Neural progenitor cell (in vitro differentiated cells): ENCODE measurements at regions not wholly inside any gene's neighbourhood (a gene's known extent, or its start where the extent isn't known, plus 50 kb on each side); places are given as distances from the start of the nearest gene placed in this dataset.

Experiments used
- DNase-seq: peaks from one replicate; pipeline ENCODE4 v3.0.0-alpha.2; 2016; ENCODE audit warnings: low spot score
- H2AFZ ChIP-seq: fragments of 200-600 bp; sonication (generic); replicated peaks from 2 replicates; pipeline ENCODE4 v1.6.1; 2016; ENCODE audit warnings: antibody characterized with exemption
- H3F3A ChIP-seq: fragments of 200-600 bp; sonication (generic); 2 replicates; pipeline ENCODE4 v1.6.1; 2016; ENCODE audit warnings: antibody characterized with exemption, low read depth
- H3K27ac ChIP-seq: fragments of 200-600 bp; sonication (generic); 2 replicates; pipeline ENCODE4 v1.5.1; 2016; ENCODE audit warnings: mild to moderate bottlenecking
- H3K27me3 ChIP-seq: fragments of 200-600 bp; sonication (generic); 2 replicates; pipeline ENCODE4 v1.6.1; 2016; ENCODE audit warnings: mild to moderate bottlenecking, moderate library complexity
- H3K36me3 ChIP-seq: fragments of 200-600 bp; sonication (generic); 2 replicates; pipeline ENCODE4 v1.5.1; 2016
- H3K4me1 ChIP-seq: fragments of 200-600 bp; sonication (generic); 2 replicates; pipeline ENCODE4 v1.6.1; 2016; ENCODE audit warnings: mixed run types
- H3K4me2 ChIP-seq: fragments of 200-600 bp; sonication (generic); 2 replicates; pipeline ENCODE4 v1.6.1; 2016
- H3K4me3 ChIP-seq: fragments of 200-600 bp; sonication (generic); 2 replicates; pipeline ENCODE4 v1.5.1; 2016
- H3K79me2 ChIP-seq: fragments of 200-600 bp; sonication (generic); 2 replicates; pipeline ENCODE4 v1.6.1; 2016; ENCODE audit warnings: low read depth
- H3K9ac ChIP-seq: fragments of 200-600 bp; sonication (generic); 2 replicates; pipeline ENCODE4 v1.6.1; 2016
- H3K9me3 ChIP-seq: fragments of 200-600 bp; sonication (generic); 2 replicates; pipeline ENCODE4 v1.5.1; 2016; ENCODE audit warnings: low read depth
- H4K20me1 ChIP-seq: fragments of 200-600 bp; sonication (generic); 2 replicates; pipeline ENCODE4 v1.6.1; 2016; ENCODE audit warnings: low read depth
- H3K27ac Mint-ChIP-seq: 3 replicates; pipeline ENCODE4 v1.8.0; 2021; ENCODE audit warnings: mixed read lengths
- H3K27me3 Mint-ChIP-seq: 2 replicates; pipeline ENCODE4 v1.8.0; 2022; ENCODE audit warnings: low read depth, mild to moderate bottlenecking, inconsistent platforms, moderate library complexity, mixed read lengths; ENCODE audit not compliant: insufficient read depth
- H3K36me3 Mint-ChIP-seq: 3 replicates; pipeline ENCODE4 v1.8.0; 2021; ENCODE audit warnings: mixed read lengths
- H3K4me1 Mint-ChIP-seq: 3 replicates; pipeline ENCODE4 v1.8.0; 2021; ENCODE audit warnings: mixed read lengths
- H3K4me3 Mint-ChIP-seq: 3 replicates; pipeline ENCODE4 v1.8.0; 2021; ENCODE audit warnings: mild to moderate bottlenecking, moderate library complexity, mixed read lengths
- H3K9me3 Mint-ChIP-seq: 3 replicates; pipeline ENCODE4 v1.8.0; 2020; ENCODE audit warnings: mixed read lengths
- EZH2 ChIP-seq: fragments of 200-600 bp; sonication (generic); IDR thresholded peaks from 2 replicates; pipeline ENCODE4 v1.6.1; 2017; ENCODE audit warnings: antibody characterized with exemption, mild to moderate bottlenecking, moderate library complexity
- EZH2phosphoT487 ChIP-seq: fragments of 200-600 bp; sonication (generic); IDR thresholded peaks from 2 replicates; pipeline ENCODE4 v1.6.1; 2017; ENCODE audit warnings: antibody characterized with exemption
- TF ChIP-seq, protein P1 (sequence below): fragments of 200-600 bp; sonication (generic); IDR thresholded peaks from 2 replicates; pipeline ENCODE4 v1.5.1; 2017; ENCODE audit warnings: antibody characterized with exemption, mild to moderate bottlenecking

GRCh38 chr19:30092721-30093569 lies 150.9 kb downstream of the URI1 start:
- H3K27me3 Mint-ChIP-seq, result peaks cover 7% of the 10 kb centered on the region
- peaks cover 11% of the 10 kb centered on the region for H3K4me1 Mint-ChIP-seq

GRCh38 chr19:30093966-30094755 lies 152.1 kb downstream of the URI1 start:
- Histone ChIP-seq H3K36me3 (no peaks in the 10 kb centered on the region), H3K9ac (no peak overlapping the region), H3K27me3 (no peaks in the 10 kb centered on the region), H2AFZ (no peak overlapping the region), H3K4me3 (no peak overlapping the region), H3K4me2 (no peak overlapping the region), H4K20me1 (no peaks in the 10 kb centered on the region), H3K4me1 (peaks cover 8% of the 10 kb centered on the region), H3K9me3 (no peaks in the 10 kb centered on the region), H3K27ac (no peak overlapping the region), H3K79me2 (no peaks in the 10 kb centered on the region), H3F3A (no peaks in the 10 kb centered on the region)
- peaks cover 2% of the 10 kb centered on the region for H3K9me3 Mint-ChIP-seq
- H3K27me3 Mint-ChIP-seq, result peaks cover 9% of the 10 kb centered on the region
- no peak for DNase-seq
- H3K27ac Mint-ChIP-seq, result peak overlapping the region; percentile 26
- peaks cover 11% of the 10 kb centered on the region for H3K4me1 Mint-ChIP-seq
- no peak for TF ChIP-seq EZH2
- TF ChIP-seq EZH2phosphoT487, result no peak
- TF ChIP-seq, protein P1, sequence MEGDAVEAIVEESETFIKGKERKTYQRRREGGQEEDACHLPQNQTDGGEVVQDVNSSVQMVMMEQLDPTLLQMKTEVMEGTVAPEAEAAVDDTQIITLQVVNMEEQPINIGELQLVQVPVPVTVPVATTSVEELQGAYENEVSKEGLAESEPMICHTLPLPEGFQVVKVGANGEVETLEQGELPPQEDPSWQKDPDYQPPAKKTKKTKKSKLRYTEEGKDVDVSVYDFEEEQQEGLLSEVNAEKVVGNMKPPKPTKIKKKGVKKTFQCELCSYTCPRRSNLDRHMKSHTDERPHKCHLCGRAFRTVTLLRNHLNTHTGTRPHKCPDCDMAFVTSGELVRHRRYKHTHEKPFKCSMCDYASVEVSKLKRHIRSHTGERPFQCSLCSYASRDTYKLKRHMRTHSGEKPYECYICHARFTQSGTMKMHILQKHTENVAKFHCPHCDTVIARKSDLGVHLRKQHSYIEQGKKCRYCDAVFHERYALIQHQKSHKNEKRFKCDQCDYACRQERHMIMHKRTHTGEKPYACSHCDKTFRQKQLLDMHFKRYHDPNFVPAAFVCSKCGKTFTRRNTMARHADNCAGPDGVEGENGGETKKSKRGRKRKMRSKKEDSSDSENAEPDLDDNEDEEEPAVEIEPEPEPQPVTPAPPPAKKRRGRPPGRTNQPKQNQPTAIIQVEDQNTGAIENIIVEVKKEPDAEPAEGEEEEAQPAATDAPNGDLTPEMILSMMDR, result no peak
- no peaks in the 10 kb centered on the region for H3K36me3 Mint-ChIP-seq
- no peak overlapping the region for H3K4me3 Mint-ChIP-seq

More at GRCh38 chr19:30092721-30093569, 150.9 kb downstream of the URI1 start:
- Histone ChIP-seq H2AFZ (no peak overlapping the region), H3K36me3 (no peaks in the 10 kb centered on the region), H3F3A (no peaks in the 10 kb centered on the region), H4K20me1 (no peaks in the 10 kb centered on the region), H3K4me2 (no peak overlapping the region), H3K27ac (no peak overlapping the region), H3K27me3 (no peaks in the 10 kb centered on the region), H3K9ac (no peak overlapping the region), H3K4me1 (peaks cover 8% of the 10 kb centered on the region), H3K4me3 (no peak overlapping the region), H3K79me2 (no peaks in the 10 kb centered on the region), H3K9me3 (no peaks in the 10 kb centered on the region)
- TF ChIP-seq EZH2phosphoT487, result no peak
- no peak for TF ChIP-seq EZH2
- TF ChIP-seq, protein P1, result no peak
- peaks cover 2% of the 10 kb centered on the region for H3K9me3 Mint-ChIP-seq
- no peak for DNase-seq
- H3K36me3 Mint-ChIP-seq, result no peaks in the 10 kb centered on the region
- no peak overlapping the region for H3K27ac Mint-ChIP-seq
- no peak overlapping the region for H3K4me3 Mint-ChIP-seq

DNA sequence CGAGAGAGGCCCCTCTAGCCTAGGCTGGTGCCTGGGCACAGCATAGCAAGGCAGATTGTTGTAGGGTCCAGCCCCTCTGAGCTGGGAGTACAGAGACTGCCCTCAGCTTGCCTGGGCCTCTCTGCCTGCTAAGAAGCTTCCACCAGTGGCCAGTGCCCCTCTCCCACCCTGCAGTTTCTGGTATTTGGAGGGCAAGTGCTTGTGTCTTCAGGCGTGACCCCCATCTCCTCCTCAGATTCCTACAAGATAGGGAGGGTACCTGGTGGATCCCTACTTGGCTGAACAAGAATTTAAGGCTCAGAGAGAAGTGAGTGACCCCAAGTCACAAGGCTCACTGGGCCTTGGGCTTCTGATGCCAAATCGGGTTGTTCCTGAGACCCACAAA lies 152.7 kb downstream of the URI1 start:
- Histone ChIP-seq H3K27ac (no peak overlapping the region), H2AFZ (no peak overlapping the region), H3K4me1 (peaks cover 8% of the 10 kb centered on the region), H3K4me3 (no peak overlapping the region), H3K4me2 (no peak overlapping the region), H3K79me2 (no peaks in the 10 kb centered on the region), H3K9me3 (no peaks in the 10 kb centered on the region), H3K36me3 (no peaks in the 10 kb centered on the region), H3K9ac (no peak overlapping the region), H4K20me1 (no peaks in the 10 kb centered on the region), H3F3A (no peaks in the 10 kb centered on the region), H3K27me3 (no peaks in the 10 kb centered on the region)
- Mint-ChIP-seq H3K9me3 (peaks cover 2% of the 10 kb centered on the region), H3K27me3 (peaks cover 9% of the 10 kb centered on the region), H3K36me3 (no peaks in the 10 kb centered on the region), H3K4me1 (peaks cover 11% of the 10 kb centered on the region), H3K4me3 (no peak overlapping the region), H3K27ac (no peak overlapping the region)
- no peak for DNase-seq
- TF ChIP-seq, protein P1, result no peak
- TF ChIP-seq EZH2phosphoT487 (no peak), EZH2 (no peak)
